NCI-H2196 treated with DMSO at 0.1 percent for 48 hours (cell line): ENCODE measurements at regions not wholly inside any gene's neighbourhood (a gene's known extent, or its start where the extent isn't known, plus 50 kb on each side); places are given as distances from the start of the nearest gene placed in this dataset.
A peak's percentile ranks its signal among the peaks of the same experiment; 100 is the strongest.

Experiments
- DNase-seq: peaks from one replicate; lab custom pipeline; 2025; ENCODE audit not compliant: unreplicated experiment; lab: John Stamatoyannopoulos, UW

GRCh38 chr12:76611533-76611932, 52.0 kb upstream of the OSBPL8 start:
- DNase-seq: no peak

DNA sequence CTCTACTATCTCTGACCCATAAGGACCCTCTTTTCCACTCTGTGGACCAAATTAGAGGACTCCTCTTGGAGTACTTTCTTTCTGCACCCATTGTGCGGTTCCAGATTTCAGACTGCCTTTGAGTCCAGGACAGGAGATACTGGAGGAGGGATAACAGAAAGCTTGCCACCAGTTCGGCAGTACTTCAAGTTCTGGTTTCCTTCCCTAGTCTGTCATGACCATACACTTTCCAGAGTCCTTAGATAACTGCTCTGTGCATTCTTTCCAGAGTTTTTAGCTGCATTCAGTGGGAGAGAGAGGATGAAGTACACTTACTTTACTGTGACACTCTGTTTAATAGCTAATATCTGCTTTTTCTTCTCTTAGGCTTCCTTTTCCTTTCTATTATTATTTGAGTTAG, 54.8 kb upstream of the OSBPL8 start:
- no peak for DNase-seq

- no peak for DNase-seq
Observed at GRCh38 chr12:76618031-76618430, 58.5 kb upstream of the OSBPL8 start.

GRCh38 chr12:76621582-76622024, 62.0 kb upstream of the OSBPL8 start:
- DNase-seq: peak; percentile 57

- DNase-seq: no peak
Observed at GRCh38 chr12:76622351-76622750, 62.8 kb upstream of the OSBPL8 start.

GRCh38 chr12:76622915-76623314, 63.3 kb upstream of the OSBPL8 start:
- DNase-seq: no peak

DNA sequence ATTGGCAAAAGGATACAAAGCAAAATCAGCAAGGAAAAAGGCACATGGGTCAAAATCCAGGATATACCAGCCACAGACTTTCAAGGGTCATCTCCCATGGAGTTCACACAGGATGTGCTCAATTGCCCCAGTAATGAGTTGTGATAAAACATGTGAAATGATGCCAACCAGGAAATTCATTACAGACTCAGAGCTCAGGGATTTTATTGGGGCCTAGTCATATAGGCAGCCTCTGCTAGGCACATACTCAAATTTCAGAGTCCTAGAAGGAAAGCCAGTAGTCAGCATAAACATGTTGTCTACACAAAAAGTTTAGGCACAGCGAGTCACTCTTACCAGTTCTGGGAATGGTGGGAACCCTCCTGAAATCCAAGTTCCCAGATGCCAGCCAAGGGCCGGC, 64.4 kb upstream of the OSBPL8 start:
- DNase-seq: peak; percentile 51

- DNase-seq: no peak
Observed at GRCh38 chr12:76627346-76628135, 68.0 kb upstream of the OSBPL8 start.

DNA sequence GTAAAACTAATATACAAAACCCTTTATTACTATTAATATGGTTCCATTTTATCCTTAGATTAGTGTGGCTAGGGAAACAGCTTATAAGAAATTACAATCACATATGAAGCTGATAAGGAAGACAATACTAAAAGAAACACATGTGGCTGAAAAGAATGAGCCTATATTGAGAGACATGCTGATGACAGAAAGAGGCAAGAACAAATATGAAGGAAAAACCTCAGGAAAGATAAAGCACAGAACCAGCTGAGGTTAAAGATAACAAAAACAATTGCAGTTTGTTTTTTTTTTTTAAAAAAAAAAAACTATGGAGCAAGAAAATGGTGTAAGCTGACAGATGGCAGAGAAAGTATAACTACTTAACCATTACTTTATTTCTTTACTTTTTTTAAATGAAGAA, 69.2 kb upstream of the OSBPL8 start:
- no peak for DNase-seq

- DNase-seq: no peak
Observed at GRCh38 chr12:76631741-76632140, 72.2 kb upstream of the OSBPL8 start.

DNA sequence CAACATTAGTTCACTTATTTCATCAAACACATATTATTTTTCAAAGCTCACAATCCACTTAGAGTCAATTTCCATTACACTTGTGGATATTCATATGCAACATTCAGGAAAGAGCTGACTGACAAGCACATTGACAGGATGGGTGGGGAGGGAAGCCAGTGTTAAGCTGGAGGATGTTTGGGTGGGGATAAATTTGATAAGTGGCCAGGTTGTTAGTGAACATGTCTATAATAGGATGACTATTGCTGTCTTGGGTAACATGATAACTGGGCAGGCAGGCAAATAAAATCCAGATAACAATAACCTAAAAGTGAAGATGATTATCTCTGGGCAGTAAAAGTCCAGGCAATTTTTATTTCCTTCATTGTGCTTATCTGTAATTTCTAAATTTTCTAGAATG, 73.8 kb upstream of the OSBPL8 start:
- DNase-seq: no peak

- DNase-seq: no peak
Observed at GRCh38 chr12:76634133-76634532, 74.6 kb upstream of the OSBPL8 start.

DNA sequence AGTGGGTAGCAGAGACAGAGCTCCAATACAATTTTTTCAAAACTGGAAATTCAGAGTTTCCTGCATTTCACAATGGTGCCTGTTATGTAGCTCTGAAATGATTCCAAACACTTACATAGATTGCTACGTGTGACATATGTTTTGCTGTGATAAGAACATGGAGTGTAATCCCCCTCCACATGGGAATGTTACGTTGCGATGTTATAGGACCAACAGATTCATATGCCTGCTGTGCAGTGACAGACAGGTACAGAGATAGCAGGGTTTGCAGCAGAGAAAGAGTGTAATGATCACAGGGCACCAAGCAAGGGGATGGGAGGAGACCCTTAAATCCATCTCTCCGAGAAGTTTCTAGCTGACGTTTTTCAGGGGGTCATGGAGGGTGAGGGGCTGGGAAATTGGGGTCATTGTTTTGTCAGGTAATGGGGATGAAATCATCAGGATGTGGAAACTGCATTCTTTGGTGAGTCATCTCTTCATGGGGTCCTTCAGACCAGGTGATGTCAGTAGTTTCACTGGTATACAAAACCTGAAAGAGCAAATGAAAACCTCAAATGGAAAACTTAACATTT, 76.6 kb upstream of the OSBPL8 start:
- DNase-seq: no peak

- no peak for DNase-seq
Observed at GRCh38 chr12:76637807-76638206, 78.2 kb upstream of the OSBPL8 start.

- DNase-seq: no peak
Observed at GRCh38 chr12:76639646-76640045, 80.1 kb upstream of the OSBPL8 start.

- DNase-seq: no peak
Observed at GRCh38 chr12:76641073-76641472, 81.5 kb upstream of the OSBPL8 start.

GRCh38 chr12:76641961-76642360, 82.4 kb upstream of the OSBPL8 start:
- no peak for DNase-seq

- no peak for DNase-seq
Observed at GRCh38 chr12:76643438-76643837, 83.9 kb upstream of the OSBPL8 start.

DNA sequence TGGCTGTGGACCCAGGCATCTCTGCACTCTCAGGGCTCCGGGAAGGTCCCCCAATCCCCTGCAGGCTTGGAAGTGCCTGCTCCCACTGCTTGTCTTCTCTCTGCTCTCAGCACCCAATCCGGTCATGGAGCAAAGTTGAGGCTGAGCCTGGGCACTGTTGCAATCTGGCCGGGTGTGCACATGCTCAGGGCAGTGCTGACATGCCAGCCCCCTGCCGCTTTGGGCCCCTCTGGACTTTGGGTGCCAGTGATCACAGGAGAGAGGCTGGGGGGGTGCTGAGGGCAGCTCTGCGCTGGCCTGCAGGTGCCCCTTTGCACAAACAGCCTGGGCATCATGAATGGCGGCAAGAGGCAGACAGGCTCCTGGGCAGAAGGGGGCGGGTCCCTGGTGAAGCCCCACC, 85.4 kb upstream of the OSBPL8 start:
- DNase-seq: no peak

- DNase-seq: no peak
Observed at GRCh38 chr12:76645934-76646333, 86.4 kb upstream of the OSBPL8 start.

GRCh38 chr12:76646366-76646765, 86.8 kb upstream of the OSBPL8 start:
- DNase-seq: no peak

- DNase-seq: no peak
Observed at GRCh38 chr12:76649099-76649498, 89.5 kb upstream of the OSBPL8 start.

DNA sequence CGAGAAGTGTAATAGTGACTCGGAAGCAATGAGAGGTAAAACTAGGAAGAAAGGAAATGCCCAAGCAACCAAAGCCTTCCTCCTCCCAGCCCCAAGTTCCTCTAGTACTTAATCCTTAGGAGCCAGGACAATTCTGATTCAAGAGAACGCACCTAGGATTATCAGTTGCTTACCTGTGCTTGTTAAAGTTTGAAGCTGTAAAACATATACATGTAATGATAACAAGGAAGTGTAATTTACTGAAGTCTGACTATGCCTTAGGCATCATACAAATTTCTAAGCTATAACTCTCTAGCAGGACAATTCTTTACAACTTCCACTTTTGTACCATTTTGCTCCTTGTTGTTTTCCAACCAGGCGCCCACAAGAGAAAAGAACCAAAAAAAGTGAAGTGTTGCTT, 92.8 kb upstream of the OSBPL8 start:
- no peak for DNase-seq
